Fibroblast of upper back skin (primary cell): ENCODE measurements at regions not wholly inside any gene's neighbourhood (a gene's known extent, or its start where the extent isn't known, plus 50 kb on each side); places are given as distances from the start of the nearest gene placed in this dataset.
"Not testable (repeated sequence)": the region's sequence is repeated elsewhere in the genome, so short reads cannot be mapped to it uniquely, and the experiment has no call there.

ENCODE experiments used
- DNase-seq: peaks from one replicate; pipeline ENCODE4 v3.0.0-alpha.2; 2013

DNA sequence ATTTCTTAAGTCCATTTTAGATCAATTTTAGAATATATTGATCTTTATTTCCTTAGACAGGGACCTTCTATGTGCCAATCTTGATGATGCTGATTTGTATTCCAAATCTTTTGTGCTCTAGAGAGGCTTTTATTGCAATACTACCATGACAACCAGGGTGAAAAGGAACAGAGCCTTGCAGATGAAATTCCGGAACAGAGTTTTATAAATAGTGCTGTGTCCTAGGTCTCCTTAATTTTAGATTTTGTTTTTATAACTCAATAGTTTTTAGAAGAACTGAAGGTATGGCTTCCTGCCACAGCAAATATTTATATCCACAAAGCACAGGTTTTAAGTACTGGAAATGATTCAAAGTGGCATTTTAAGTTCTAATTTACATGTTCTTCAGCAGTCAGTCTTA, 160.2 kb downstream of the PMAIP1 start:
- no peak for DNase-seq

DNA sequence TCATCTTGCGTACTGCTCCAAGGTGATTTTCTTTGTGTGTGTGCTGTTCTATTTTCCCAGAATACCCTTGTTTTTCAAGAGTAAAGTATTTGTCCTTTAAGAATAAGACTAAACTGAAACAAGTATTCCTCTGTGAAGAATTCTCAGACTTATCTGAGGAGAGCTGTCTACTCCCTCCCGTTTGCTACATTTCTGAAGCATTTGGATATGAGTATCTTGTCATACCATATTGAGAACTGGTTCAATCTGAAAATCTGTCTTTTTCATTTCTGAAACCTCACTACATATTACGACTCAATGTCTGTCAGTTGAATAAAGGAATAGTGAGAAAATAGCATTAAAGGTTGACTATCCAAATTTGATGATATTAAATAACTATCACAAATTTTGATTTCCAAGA, 159.4 kb downstream of the PMAIP1 start:
- DNase-seq = no peak

DNA sequence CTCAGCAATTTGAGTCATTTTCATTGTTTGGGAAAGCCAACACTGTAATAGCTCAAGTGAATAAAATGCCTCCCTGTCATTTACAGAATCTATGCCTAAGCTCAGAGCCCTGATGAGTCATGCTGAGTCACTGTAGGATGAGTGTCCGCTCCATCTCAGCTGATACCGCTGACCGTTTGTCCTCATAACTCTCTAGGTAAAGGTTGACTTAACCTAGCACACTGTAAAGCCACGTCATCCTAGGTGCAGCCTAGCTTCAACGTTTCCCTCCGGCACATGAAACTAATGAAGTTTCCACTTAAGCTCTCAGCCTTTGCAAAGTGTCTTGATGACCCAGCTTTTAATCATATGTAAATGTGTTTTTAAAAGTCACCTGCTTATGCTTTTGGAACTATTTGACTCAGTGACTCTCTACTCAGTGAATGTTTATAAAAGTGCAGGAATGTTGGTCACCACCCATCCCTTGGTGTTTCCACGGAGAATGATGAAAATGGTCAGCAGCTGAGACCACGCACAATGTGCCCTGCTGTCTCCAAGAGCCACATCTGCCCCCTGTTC, 154.0 kb downstream of the PMAIP1 start:
- DNase-seq = peak; percentile 93

DNA sequence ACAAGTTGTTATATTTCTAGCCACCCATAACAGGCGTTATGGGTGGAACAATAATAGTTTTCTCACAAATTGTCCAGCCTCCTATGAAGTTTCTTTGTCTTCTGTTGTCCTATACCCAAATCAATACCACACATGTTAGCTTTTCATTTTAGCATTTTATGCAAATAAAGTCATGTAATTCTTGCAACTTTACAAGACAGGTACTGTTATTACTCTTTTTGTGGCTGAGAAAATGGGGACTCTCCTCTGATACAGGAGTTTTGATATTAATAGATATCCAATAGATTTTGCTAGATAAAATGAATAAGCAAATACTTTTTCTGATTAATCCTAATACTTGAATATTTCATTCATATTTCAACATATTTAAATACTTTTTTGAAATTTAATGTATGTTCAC, 151.0 kb downstream of the PMAIP1 start:
- DNase-seq = no peak

DNA sequence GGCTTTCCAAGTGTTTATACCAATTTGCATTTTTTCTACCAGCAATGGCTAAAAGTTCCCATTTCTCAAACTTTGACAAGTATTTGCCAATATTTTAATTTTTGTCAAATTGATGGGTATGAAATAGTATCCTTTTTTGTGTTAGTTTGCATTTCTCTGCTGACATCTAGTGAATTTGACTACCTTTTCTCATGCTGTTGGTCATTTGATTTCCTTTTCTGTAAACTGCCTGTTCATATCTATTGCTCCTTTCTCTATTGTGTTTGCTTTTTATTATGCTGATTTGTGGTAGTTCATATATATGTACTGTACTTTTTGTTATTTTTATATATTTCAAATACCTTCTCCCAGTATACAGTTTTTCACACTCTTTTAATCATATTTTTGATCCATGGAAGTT, 149.4 kb downstream of the PMAIP1 start:
- no peak for DNase-seq

DNA sequence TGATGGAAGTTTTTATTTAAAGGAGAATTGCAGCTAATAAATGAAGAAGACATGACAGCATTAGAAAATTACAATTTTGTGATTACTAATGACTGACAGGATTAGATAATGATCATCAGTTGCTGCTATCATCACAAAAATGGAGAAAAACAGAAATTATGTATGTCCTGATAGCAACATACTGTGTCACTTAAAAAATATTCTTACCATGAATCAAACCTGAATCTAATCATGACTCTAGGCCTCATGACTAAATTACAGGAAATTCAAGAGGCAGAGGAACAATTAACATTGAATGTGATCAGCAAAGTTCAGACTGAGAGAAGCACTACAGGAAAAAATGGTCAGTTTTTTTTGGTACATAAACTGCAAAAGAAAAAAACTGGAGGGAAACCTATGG, 147.8 kb downstream of the PMAIP1 start:
- DNase-seq = peak; percentile 37

DNA sequence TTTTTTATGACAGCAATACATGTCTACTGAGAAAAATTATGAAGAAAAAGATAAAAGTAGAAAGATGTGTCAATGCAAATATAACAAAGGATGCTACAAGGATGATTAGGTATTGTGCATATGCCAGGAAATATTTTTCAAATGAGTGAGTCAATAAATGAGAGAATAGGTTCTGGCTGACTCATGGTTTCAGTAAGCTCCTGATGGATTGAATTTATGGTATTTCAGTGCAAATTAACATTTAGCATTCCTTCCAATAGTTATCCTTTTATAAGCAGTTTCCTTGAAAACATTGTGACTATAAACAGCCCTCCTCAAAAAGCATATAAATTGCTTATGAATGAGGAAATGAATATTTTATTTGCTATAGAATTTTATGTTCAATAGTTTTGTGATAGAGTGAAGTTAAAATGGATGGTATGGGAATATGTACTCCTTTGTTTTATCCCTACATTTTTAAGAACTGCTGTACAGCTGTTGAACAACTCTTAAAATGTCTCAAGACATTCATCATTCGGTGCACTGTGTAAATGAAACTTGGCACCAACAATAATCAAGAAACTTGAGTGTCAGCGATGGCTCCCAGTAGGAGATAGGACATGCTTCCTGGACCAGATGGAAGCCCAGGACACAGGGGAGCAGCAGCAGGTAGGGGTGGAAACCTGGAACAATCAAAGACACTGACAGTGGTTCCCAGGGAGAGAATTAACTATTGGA, 144.7 kb downstream of the PMAIP1 start:
- peak; percentile 93 for DNase-seq

DNA sequence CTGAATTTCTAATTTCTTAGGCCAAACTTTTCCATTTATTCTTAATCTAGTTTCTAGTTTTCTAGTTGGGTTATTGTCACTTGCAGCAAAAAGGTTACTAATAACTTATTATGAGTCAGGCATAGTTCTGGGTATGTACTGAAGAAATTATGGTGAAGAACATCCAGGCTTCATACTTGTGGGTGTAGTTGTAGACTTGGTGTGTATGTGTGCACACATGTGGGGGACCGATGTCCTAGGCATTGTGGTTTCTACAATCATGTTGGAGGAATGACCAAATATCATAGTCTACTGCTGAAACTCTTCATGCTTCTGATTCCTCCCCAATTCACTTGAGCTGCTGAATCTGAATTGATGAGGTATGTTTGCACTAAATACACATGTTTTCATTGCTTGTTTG, 141.2 kb downstream of the PMAIP1 start:
- peak; percentile 82 for DNase-seq

DNA sequence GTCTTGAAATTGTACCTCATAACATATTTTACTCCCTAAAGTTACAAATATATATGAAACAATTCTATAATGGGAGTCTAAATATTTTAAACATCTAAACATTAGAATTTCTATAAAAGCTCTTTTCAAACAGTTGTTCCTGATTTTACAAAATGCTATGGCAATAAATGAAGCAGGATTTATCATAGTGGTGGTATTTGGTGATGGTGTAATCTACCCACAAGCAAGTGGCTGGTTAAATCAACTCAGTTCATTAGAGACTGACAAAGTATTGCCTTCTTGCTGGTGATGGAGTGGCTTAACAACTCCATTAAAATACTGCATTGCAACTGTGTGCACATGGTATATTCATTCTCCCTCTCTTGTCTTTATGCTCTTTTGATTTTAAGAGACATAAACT, 138.9 kb downstream of the PMAIP1 start:
- DNase-seq = peak; percentile 48

DNA sequence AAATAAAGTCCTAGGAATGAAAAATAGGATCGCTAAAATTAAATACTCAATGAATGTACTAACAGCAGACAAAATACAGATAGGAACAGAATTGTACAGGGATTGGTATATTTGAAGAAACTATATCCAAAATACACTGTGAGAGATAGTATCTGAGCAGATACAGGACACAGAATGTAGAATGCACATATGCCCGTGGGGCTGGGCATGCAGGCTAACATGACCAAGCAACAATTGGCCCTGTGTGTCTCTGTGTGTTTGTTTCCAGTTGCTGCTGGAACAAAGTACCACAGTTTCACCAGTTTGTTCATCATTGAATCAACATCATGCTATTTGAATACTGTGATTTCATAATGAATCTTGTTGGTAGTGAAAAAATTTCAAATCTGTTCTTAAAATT, 127.6 kb downstream of the PMAIP1 start:
- DNase-seq = no peak

DNA sequence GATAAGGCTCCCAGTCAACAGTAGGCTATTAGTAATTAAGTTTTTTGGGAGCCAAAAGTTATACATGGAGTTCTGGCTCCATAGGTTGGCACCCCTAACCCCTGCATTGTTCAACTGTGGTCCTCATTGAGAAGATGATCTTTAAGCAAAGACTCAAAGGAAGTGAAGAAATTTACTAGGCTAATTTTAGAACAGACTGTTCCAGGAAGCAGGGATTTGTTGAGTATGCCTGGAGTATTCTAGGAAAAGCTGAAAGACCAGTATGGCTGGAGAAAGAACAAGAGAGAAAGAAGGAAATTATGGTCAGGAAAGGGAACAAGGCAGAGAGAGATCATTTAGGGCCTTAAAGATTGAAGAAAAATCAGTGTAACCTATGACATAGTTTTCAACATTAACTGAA, 125.1 kb downstream of the PMAIP1 start:
- peak; percentile 32 for DNase-seq

DNA sequence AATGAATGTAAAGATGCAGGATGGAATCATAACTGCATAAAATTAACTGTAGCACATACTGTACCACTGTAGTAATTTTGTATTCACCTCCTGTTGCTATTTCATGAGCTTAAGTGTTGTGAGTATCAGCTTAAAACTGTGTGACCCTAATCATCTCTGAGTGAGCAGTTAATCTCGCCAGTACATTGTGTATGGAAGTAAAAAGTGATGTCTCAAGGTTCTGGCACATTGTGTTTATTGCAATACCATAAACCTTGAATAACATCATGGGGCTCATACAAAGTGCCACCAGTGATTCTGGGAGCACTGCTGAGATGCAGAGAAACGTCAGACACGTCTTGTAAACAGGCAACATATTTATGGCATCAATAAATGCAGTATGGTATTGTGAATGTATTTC, 124.5 kb downstream of the PMAIP1 start:
- no peak for DNase-seq

DNA sequence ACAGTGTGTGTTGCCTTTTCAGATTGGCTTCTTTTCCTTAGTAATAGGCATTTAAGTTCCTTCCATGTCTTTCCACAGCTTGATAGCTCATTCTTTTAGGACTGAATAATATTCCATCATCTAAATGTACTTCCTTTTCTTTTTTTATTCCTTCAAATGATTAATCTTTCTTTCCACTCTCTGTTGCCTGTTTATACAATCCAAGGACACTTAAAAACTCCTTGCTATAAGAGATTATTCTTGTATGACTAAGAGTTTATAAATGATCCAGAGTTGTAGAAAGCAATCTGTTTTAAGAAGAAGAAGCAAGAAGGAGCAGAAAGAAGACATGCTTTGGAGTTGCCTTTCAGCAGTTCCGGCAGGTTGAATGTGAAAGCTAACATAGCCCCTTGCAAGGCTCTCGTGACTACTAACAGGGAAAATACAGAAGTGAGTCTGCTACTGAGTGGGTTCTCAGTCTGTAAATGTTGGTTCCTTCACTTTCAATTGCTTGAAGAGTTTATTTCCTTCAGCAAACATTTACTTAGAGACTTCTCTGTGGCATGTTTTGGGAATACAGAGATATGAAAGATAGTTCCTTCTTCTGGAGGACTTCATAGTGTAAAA, 123.0 kb downstream of the PMAIP1 start:
- peak; percentile 45 for DNase-seq

DNA sequence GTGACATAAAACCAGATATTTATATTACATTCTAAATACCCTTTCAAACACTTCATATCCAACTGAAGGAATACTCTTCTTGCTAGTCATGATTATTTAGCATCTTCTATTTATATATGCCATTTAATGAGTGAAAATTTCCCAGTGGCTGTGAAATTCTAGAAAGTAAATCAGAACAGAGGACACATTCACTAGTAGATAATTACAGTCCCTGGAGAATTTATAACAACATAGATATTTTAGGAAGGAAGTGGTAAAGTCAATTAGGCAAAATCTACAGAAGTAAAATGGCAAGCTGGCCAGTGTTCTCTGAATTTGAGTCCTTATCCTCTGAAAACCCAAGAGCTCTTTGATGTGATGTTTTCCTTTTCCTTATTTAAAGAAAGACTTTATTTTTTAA, 121.8 kb downstream of the PMAIP1 start:
- DNase-seq = no peak

DNA sequence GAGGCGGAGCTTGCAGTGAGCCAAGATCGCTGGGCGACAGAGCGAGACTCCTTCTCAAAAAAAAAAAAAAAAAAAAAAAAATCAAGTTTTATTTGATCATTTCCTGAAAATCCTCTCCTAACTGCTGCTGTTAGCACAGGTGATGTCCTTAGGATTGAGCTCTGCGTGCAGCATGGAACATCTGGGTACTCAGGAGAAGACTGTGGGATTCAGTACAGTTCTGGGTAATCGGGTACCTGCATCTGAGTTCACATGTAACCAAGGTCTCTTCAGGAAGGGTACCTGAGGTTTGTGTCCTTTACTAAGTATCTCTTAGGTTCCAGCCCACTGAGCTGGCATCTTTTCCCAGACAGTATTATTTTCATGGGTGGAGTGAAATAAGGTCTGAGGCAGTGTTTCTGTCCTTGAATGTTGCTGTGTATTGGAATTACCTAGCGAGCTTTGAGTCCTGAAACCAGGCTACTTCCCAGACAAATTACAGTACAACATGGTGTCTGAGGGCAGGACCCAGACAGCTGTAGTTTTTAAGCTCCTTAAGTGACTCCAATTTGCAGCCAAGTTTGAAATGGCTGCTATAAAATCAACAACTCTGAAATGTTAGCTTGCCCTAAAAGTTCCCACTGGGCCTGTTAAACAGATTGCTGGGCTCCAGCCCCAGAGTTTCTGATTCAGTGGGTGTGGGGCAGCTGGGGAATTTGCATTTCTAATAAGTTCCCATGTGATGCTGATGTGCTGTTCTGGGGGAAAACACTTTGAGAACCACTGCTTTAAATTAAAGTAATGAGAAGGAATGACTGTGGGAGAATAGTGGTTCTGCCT, 120.5 kb downstream of the PMAIP1 start:
- DNase-seq = peak; percentile 67

DNA sequence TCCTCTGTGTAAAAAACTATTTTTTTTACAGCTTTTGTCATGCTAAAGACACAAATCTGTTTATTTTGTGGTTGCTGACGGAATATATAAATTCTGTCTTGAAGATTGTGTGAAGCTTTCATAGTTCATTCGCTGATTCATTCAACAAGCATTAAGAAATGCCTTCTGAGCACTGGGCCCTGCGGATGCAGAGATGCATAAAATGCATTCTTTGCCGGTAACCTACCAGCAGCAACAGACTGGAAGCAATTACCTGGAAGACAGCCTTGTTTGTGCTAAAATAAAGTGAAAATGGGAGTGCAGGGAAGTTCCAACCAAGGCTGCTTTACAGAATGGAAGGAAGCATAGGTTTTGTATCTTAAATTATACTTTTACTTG, 119.7 kb downstream of the PMAIP1 start:
- peak; percentile 89 for DNase-seq

DNA sequence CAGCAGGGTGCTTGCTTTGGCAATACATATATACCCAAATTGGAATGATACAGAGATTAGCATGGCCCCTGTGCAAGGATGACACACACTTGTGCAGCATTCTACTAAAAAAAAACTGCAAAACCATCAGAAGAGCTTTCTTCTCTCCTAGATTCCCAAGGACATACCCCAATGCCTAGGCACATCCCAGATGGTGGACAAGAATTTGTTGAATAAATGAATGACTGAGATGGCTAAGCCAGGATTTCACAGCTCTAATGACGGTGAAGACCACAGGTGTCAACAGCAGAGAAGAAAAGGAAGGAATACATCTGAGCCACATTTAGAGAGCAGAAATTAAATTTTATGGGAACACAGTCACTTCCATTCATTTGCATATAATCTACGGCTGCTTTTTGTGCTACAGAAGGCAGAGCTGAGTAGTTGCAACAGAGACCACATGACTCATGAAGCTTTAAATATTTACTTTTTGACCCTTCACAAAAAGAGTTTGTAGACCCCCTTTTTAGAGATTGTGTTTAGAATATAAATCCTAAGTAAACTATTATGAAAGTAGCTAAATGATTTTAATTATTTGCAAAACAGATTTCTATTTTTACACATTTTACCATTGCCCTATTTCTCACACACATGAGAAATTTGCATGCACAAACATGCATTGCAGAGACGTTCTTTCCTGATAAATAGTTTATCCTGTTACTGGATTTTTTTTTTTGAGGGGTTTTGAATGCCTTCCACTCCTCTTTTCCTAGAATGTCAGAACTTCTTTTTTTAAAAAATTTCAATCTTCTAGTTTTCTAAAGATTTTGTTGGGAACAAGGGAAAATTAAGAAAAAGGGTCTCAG, 119.0 kb downstream of the PMAIP1 start:
- peak; percentile 36 for DNase-seq

DNA sequence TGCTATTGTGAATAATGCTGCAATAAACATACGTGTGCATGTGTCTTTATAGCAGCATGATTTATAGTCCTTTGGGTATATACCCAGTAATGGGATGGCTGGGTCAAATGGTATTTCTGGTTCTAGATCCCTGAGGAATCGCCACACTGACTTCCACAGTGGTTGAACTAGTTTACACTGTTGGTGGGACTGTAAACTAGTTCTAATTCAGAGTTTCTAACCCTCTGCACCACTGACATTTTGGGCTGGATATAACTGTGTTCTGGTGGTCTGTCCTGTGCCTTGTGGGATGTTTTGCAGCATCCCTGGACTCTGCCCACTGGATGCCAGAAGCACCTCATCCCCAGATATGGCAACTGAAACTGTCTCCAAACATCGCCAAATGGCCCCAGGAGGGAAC, 118.3 kb downstream of the PMAIP1 start:
- not testable (repeated sequence) for DNase-seq

DNA sequence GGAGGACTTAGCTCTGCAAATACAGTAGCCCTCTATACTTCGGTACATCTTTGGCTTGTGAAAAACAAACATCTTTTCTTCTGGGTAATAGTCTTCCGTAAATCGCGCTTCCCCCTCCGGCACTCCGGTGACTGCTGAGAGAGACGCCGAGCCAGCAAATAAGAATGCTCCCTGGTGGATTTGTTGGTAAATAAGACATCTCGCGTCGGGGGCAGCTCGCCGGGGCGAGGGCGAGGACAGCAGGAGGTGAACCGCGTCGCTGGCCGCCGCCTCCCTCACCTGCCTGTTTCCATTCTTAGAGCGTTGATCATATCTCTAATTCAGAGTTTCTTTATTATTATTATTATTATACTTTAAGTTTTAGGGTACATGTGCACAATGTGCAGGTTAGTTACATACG, 117.6 kb downstream of the PMAIP1 start:
- no peak for DNase-seq

DNA sequence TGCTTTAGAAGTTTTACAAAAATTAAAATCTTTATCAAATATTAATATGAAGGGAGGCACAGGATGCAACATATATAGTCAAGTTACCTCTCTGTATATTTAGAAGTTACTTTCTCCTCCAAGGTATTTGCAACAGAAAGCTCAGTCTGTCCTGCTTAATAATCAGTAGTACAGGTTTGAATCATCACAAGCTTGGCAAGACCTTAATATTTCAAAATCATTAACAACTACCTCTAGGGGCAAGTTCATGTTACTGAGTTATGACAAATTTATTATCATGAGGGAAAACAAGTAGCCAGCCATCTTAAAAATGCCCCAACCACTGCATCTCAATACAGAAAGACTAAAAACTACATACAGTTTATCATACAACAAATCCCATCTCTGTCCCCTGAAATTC, 116.0 kb downstream of the PMAIP1 start:
- peak; percentile 6 for DNase-seq

DNA sequence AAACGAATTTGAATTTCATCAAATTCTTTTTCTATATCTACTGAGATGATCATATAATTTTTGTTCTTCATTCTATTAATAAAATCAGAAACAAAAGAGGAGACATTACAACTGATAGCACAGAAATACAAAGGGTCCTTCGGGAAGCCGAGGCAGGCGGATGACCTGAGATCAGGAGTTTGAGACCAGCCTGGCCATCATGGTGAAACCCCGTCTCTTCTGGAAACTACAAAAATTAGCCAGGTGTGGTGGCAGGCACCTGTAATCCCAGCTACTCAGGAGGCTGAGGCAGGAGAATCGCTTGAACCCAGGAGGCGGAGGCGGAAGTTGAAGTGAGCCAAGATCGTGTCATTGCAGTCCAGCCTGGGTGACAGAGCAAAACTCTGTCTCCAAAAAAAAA, 113.4 kb downstream of the PMAIP1 start:
- not testable (repeated sequence) for DNase-seq

DNA sequence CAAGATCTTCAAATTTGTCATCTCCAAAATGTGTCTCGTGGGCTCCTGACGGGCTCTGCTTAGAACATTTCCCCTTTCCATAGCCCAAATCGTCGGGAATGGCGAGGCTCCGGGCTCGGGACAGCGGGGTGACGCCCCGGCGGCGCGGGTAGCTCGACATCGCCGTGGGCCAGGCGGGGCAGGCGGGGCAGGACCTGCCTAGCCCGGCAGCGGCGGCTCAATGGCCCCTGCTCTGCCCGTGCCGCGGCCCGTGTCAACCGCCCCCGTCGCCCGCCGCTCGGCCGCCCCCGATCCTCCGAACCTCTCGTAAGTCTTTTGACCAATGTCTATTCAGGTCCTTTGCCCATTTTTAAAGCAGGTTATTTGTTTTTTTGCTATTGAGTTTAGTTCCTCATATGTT, 111.2 kb downstream of the PMAIP1 start:
- DNase-seq = no peak

DNA sequence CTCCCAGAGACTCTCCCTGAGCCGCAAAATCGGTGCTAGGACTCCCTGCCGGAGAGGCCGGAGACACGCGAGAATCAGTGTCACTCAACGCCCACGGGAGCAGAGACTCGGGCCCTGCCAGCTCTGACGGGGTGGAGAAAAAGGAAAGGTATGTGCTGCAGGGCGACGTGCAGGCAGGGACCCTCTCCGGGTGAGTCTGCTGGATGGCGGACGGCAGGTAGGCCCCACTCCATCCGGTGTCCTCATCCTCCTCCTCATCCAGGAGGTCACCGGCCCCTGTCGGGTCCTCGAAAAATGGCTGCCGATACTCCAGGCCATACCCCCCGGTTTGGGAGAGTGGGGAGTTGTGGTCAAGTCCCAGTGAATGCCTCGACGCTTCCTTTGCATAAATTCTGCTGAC, 110.7 kb downstream of the PMAIP1 start:
- no peak for DNase-seq
